ENCODE measurements at regions not wholly inside any gene's neighbourhood (a gene's known extent, or its start where the extent isn't known, plus 50 kb on each side); places are given as distances from the start of the nearest gene placed in this dataset.

DNA sequence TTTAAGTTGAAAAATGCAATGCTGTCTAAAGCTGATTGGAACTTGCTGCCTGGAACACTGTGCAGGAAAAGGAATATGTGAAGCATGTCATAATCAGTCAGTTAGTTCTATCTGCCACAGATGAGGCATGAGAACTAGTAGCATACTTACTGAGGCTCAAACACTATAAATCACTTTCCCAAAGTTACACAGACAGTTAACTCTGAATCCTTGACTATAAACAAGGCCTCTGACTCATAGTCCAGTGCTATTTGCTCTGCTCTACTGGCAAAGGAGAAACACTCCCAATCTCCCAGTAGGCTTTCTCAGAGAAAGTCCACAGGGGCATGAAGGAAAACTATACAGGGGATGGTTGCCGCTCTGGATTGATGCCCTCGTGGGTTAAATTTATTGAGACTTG lies 2078.4 kb upstream of the TENM3 start:
- Mint-ChIP-seq H3K27me3 (ENCODE audit: low read depth, unreplicated experiment) (no peaks in the 10 kb centered on the region), H3K9me3 (ENCODE audit: unreplicated experiment) (no peaks in the 10 kb centered on the region), H3K27ac (ENCODE audit: unreplicated experiment) (peak overlapping the region; percentile 16), H3K4me3 (ENCODE audit: unreplicated experiment) (no peak overlapping the region), H3K4me1 (ENCODE audit: low read depth, unreplicated experiment) (peaks cover 11% of the 10 kb centered on the region), H3K36me3 (ENCODE audit: low read depth, unreplicated experiment) (no peaks in the 10 kb centered on the region)
- no peaks in the 10 kb centered on the region for H4K20me1 ChIP-seq (ENCODE audit: insufficient read depth, low read length)
- no peak overlapping the region for H3K27ac ChIP-seq (ENCODE audit: low read depth, low read length)
- no peaks in the 10 kb centered on the region for H3K4me1 ChIP-seq (ENCODE audit: insufficient read depth, low read length)
- no peak overlapping the region for H2AFZ ChIP-seq (ENCODE audit: low read depth, low read length)
- TF ChIP-seq, protein P1, sequence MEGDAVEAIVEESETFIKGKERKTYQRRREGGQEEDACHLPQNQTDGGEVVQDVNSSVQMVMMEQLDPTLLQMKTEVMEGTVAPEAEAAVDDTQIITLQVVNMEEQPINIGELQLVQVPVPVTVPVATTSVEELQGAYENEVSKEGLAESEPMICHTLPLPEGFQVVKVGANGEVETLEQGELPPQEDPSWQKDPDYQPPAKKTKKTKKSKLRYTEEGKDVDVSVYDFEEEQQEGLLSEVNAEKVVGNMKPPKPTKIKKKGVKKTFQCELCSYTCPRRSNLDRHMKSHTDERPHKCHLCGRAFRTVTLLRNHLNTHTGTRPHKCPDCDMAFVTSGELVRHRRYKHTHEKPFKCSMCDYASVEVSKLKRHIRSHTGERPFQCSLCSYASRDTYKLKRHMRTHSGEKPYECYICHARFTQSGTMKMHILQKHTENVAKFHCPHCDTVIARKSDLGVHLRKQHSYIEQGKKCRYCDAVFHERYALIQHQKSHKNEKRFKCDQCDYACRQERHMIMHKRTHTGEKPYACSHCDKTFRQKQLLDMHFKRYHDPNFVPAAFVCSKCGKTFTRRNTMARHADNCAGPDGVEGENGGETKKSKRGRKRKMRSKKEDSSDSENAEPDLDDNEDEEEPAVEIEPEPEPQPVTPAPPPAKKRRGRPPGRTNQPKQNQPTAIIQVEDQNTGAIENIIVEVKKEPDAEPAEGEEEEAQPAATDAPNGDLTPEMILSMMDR (IDR thresholded peaks at IDR 0.05; ENCODE audit: insufficient read depth, low read depth, low read length): no peak
- no peak for TF ChIP-seq EZH2 (IDR thresholded peaks at IDR 0.05; ENCODE audit: insufficient read depth, low read length)
- no peak overlapping the region for H3K4me2 ChIP-seq (ENCODE audit: low read length)
- FAIRE-seq: no peak
- H3K9me3 ChIP-seq (ENCODE audit: insufficient read depth, low read depth, low read length): no peaks in the 10 kb centered on the region
- H3K9ac ChIP-seq (ENCODE audit: low read length): no peak overlapping the region
- H3K36me3 ChIP-seq (ENCODE audit: insufficient read depth, low read length): no peaks in the 10 kb centered on the region
- no peaks in the 10 kb centered on the region for H3K79me2 ChIP-seq (ENCODE audit: insufficient read depth, low read length)
- H3K27me3 ChIP-seq (ENCODE audit: insufficient read depth, low read length): no peaks in the 10 kb centered on the region
- H3K4me3 ChIP-seq (ENCODE audit: insufficient read depth, low read depth, low read length): no peak overlapping the region
- peak; percentile 73 for DNase-seq (ENCODE audit: low read depth)

DNA sequence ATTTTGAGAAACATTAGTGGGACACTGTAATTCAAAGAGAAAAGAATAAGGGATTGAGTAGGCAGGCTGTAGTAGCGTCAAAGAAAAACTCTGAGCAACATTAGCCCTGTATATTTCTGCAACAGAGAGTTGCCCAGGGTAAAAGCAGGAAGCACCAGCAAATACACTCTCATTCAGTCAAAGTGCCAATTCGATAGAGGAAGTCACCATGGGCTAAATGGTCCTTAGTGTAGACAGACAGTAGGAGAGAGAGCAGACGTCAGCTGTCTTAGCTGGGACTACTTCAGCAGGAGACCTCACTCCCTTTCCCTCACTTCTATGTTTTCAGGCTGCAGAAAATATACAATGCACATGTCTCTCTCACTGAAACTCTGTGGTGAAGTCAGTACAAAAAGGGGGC lies 2073.8 kb upstream of the TENM3 start:
- Histone ChIP-seq H3K27me3 (ENCODE audit: insufficient read depth, low read length) (no peaks in the 10 kb centered on the region), H2AFZ (ENCODE audit: low read depth, low read length) (no peak overlapping the region), H3K4me1 (ENCODE audit: insufficient read depth, low read length) (no peaks in the 10 kb centered on the region), H3K79me2 (ENCODE audit: insufficient read depth, low read length) (no peaks in the 10 kb centered on the region), H3K4me3 (ENCODE audit: insufficient read depth, low read depth, low read length) (no peak overlapping the region), H4K20me1 (ENCODE audit: insufficient read depth, low read length) (no peaks in the 10 kb centered on the region), H3K4me2 (ENCODE audit: low read length) (no peak overlapping the region), H3K9ac (ENCODE audit: low read length) (no peak overlapping the region), H3K27ac (ENCODE audit: low read depth, low read length) (no peak overlapping the region), H3K9me3 (ENCODE audit: insufficient read depth, low read depth, low read length) (no peaks in the 10 kb centered on the region), H3K36me3 (ENCODE audit: insufficient read depth, low read length) (no peaks in the 10 kb centered on the region)
- Mint-ChIP-seq H3K36me3 (ENCODE audit: low read depth, unreplicated experiment) (no peaks in the 10 kb centered on the region), H3K4me1 (ENCODE audit: low read depth, unreplicated experiment) (peaks cover 8% of the 10 kb centered on the region), H3K9me3 (ENCODE audit: unreplicated experiment) (no peaks in the 10 kb centered on the region), H3K4me3 (ENCODE audit: unreplicated experiment) (no peak overlapping the region), H3K27me3 (ENCODE audit: low read depth, unreplicated experiment) (no peaks in the 10 kb centered on the region), H3K27ac (ENCODE audit: unreplicated experiment) (no peak overlapping the region)
- FAIRE-seq (no peak), DNase-seq (ENCODE audit: low read depth) (no peak)
- TF ChIP-seq, protein P1 (IDR thresholded peaks at IDR 0.05; ENCODE audit: insufficient read depth, low read depth, low read length): no peak
- no peak for TF ChIP-seq EZH2 (IDR thresholded peaks at IDR 0.05; ENCODE audit: insufficient read depth, low read length)

DNA sequence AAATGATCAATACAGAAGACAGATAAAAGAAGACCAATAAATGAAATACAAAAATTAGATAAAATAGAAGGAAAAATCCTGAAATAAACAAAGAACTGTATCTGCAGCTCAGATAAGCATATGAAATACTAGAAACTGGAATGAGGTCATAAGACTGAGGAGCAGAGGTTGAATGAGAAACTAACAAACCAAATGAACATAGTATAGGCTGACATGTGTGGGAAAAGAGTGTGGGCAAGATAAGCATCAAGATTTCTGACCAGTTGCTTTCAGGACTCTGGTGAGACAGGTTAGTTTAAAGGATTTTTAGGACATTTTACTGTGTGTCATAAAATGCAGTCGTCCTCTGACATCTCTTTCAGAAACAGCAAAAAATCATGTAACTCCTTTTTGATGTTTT lies 2073.2 kb upstream of the TENM3 start:
- no peak for FAIRE-seq
- TF ChIP-seq EZH2 (IDR thresholded peaks at IDR 0.05; ENCODE audit: insufficient read depth, low read length): no peak
- TF ChIP-seq, protein P1 (IDR thresholded peaks at IDR 0.05; ENCODE audit: insufficient read depth, low read depth, low read length): no peak
- H3K4me3 Mint-ChIP-seq (ENCODE audit: unreplicated experiment): no peak overlapping the region

More for the DNA sequence above, 2073.2 kb upstream of the TENM3 start:
- H3K9ac ChIP-seq (ENCODE audit: low read length): no peak overlapping the region
- H3K4me3 ChIP-seq (ENCODE audit: insufficient read depth, low read depth, low read length): no peak overlapping the region
- H2AFZ ChIP-seq (ENCODE audit: low read depth, low read length): no peak overlapping the region
- H3K27me3 ChIP-seq (ENCODE audit: insufficient read depth, low read length): no peaks in the 10 kb centered on the region
- Mint-ChIP-seq H3K27ac (ENCODE audit: unreplicated experiment) (no peak overlapping the region), H3K4me1 (ENCODE audit: low read depth, unreplicated experiment) (peaks cover 2% of the 10 kb centered on the region), H3K9me3 (ENCODE audit: unreplicated experiment) (no peaks in the 10 kb centered on the region), H3K27me3 (ENCODE audit: low read depth, unreplicated experiment) (no peaks in the 10 kb centered on the region), H3K36me3 (ENCODE audit: low read depth, unreplicated experiment) (no peaks in the 10 kb centered on the region)
- H3K4me2 ChIP-seq (ENCODE audit: low read length): no peak overlapping the region
- H3K4me1 ChIP-seq (ENCODE audit: insufficient read depth, low read length): no peaks in the 10 kb centered on the region
- no peak overlapping the region for H3K27ac ChIP-seq (ENCODE audit: low read depth, low read length)
- no peaks in the 10 kb centered on the region for H4K20me1 ChIP-seq (ENCODE audit: insufficient read depth, low read length)
- H3K79me2 ChIP-seq (ENCODE audit: insufficient read depth, low read length): no peaks in the 10 kb centered on the region
- DNase-seq (ENCODE audit: low read depth): no peak
- H3K36me3 ChIP-seq (ENCODE audit: insufficient read depth, low read length): no peaks in the 10 kb centered on the region
- H3K9me3 ChIP-seq (ENCODE audit: insufficient read depth, low read depth, low read length): no peaks in the 10 kb centered on the region
